NCI-H748 treated with DMSO at 0.1 percent for 48 hours (cell line): ENCODE measurements at regions not wholly inside any gene's neighbourhood (a gene's known extent, or its start where the extent isn't known, plus 50 kb on each side); places are given as distances from the start of the nearest gene placed in this dataset.

ENCODE experiments used
- DNase-seq: peaks from one replicate; lab custom pipeline; 2025; lab: John Stamatoyannopoulos, UW

GRCh38 chr16:54627616-54628015 is 303.0 kb upstream of the IRX5 start:
- DNase-seq, result no peak

DNA sequence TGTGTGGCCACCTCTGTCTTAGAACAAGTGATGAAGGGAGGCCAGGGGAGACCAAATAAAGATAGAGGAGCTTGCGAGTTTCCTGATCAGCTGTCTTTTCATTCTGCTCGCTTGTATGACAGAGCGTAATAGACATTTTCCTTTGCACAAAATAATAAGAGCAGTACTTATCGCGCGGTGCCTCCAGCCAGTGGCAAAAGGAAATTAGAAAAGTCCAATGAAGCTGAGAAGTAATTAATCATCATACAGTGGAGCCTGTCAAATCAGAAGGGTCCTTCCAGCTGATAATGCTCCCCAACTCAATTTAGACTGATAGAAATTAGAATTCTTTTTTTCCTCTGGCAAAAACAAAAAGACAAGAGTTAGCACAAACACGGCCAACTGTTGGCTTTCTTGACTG is 307.0 kb upstream of the IRX5 start:
- DNase-seq, result no peak

DNA sequence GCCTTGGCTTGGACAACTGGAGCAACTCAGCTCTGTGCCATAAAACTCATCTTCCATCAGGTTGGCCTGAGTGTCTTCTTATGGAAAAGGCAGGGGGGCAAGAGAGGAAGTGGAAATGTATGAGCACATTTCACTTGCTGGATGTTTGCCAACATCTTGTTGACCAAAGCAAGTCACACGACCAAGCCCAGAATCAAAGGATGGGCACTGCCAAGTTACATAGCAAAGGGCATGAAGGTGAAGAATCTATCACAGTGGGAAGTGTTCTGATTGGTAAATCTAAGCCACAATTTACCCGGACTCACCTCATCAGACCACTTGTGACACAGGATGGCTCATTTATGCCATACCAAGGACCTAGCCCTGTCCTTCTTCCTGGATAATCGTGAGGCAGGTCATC is 310.5 kb upstream of the IRX5 start:
- DNase-seq, result peak; percentile 26

- DNase-seq, result no peak
Measured at GRCh38 chr16:54616610-54617009, 314.1 kb upstream of the IRX5 start.

GRCh38 chr16:54605536-54606066 is 319.0 kb upstream of the IRX3 start:
- DNase-seq, result no peak

- no peak for DNase-seq
Measured at GRCh38 chr16:54602666-54603065, 316.1 kb upstream of the IRX3 start.

DNA sequence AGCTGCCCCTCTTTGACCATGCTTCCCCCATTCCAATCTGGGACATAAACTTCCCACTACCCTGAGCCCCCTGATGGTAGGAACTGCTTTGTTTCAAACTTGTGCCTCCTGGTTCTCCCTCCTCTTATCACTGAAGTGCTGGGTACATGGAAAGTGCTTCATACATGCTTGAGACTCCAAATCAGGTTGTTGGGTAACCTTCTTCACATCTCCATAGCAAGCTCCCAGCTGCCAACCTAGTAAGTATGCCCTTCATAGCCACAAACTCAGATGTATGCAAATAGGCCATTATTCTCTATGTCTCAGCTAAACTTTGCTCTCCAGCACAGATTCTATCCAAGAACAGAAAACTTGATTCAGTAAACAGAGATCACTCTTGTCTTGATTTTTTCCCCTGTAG is 310.6 kb upstream of the IRX3 start:
- DNase-seq, result no peak

DNA sequence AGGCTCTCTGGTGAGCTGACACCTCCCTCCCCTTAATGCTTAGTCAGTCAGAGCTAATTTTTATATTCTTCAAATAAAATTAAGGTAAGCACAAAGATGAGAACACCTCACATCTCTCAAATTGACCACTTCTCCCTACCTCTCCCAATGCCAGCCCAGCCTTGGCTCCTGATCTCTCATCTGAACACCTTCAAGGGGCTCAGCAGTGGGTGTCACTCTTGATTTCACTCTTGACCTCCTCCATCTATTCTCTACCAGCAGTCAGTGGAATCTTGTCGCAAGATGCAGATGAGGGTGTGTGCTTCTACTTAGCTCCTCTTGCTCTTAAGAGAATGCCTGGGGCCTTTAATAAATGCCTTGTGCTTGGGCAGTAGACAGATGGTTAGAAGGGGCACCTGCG is 309.0 kb upstream of the IRX3 start:
- no peak for DNase-seq

DNA sequence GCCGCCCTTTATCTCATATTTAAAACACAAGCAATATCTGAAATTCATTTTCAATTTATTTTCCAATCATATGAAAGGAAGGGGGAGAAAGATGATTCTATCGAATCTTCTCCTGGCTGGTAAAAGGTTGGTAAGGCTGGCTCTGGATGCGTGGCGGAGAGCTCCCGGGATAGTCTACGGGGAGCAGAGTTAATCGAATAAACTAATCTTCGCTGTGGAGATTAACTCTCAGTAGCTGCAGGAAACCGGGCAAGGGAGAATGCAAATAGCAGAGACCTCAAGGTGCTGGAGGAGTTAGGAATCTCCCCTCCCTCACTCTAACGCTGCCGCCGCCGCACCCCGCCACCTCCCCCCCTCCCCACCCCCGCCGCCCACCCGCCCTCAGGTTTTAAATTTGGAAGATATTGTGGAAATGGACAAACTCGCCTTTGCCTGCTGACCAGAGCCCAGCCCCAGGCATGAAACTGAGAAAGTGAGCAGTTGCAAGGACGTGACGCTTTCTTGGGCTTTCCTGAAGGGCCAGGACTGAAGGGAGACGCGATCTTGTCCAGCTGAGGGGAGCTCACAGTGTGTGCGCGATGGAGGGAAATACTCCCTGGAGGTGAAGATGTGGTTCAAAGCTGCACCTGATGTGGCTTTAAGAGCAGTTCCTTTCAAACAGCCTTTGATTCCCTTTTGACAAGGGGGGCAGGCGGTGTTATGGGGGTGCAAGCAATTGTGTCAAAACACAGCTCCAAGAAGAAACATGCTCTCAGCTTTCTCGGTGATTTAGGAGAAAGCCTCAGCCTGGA is 308.2 kb upstream of the IRX3 start:
- DNase-seq, result no peak

DNA sequence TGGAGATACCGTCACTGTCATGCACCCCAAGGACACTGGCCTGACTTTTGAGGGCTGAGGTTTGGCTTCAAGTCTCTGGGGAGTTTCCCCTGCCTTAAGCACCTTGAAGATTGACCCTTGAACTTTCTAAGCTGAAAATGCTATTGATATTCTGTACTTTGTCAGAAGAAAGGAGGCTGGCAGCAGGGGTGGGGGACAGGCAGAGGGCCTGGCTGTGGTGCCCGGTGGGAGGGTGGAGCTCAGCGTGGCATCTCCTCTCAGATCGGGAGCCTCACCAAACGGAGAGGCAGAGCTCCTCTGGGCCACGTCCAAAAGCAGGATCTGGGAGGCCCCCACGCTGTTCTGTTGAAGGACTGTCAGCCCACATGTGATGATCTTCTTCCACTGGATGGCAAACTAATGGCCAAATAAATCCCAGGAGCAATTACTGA is 305.2 kb upstream of the IRX3 start:
- DNase-seq, result no peak

DNA sequence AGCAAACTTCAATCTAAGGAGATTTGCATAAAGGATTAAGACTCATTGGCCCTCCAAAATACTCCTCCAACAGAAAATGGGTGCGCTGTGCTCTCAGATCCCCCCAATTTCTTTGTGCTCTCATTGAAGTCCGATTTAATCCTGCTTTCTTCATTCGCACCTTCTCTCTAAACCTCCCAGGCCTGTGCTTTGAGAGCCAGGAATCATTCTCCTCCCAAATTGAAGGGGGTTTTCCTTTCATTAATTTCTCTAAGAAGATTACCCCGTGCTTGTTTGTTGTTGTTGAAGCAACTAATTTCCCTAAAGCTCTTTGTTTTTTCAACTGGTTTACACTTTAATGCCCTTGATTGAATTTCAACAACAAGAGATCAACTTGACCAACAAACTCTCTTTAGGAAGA is 304.2 kb upstream of the IRX3 start:
- no peak for DNase-seq

DNA sequence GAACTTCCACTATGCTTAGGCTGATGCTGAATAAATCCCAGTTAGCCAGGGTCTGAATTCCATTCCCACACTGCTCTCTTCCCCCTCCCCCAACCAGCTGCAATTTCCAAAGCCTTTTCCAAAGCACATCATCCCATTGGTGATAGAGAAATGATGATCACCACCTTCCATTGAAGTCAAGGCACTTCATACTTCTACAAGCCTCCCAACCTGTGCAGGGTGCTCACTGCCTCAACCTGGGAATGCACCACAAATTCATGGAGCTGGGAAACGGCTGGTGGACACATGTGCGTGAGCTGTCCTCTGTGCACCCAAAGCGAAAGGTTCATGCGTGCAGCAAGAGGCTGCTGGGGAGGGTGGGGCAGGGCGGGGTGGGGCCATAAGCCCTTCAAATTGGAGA is 302.7 kb upstream of the IRX3 start:
- no peak for DNase-seq

DNA sequence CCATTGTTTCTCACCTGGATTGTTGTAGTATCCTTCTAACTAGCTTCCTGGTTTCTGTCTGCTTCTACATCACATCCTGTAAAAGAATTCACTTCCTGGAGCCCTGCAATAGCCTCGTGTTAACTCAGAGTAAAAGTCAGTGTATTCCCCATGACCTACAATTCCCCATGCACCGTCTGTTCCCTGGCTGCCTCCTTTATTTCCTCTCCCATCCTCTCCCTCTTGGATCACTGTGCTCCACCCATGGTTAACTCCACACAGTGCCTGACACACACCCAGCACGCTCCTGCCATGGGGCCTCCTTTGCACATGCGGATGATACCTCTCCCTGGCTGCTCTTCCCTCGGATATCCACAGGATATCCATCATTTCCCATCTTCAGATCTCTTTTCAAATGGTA is 301.4 kb upstream of the IRX3 start:
- DNase-seq, result no peak

DNA sequence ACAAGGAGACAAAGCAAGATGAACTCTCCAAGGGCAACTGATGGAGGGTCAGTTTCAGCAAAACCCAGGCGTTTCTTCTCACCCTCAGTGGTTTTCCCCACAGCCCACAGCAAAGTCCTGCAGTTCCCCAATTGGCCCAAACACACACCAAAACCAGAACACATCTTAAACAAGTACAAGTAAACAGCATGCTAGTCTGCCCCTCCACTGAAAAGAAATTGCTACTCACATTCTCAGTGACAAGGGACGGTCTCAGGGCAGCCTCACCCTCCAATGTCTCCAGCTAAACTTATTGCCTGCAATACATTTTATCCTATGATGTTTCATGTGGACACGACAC is 300.6 kb upstream of the IRX3 start:
- no peak for DNase-seq

DNA sequence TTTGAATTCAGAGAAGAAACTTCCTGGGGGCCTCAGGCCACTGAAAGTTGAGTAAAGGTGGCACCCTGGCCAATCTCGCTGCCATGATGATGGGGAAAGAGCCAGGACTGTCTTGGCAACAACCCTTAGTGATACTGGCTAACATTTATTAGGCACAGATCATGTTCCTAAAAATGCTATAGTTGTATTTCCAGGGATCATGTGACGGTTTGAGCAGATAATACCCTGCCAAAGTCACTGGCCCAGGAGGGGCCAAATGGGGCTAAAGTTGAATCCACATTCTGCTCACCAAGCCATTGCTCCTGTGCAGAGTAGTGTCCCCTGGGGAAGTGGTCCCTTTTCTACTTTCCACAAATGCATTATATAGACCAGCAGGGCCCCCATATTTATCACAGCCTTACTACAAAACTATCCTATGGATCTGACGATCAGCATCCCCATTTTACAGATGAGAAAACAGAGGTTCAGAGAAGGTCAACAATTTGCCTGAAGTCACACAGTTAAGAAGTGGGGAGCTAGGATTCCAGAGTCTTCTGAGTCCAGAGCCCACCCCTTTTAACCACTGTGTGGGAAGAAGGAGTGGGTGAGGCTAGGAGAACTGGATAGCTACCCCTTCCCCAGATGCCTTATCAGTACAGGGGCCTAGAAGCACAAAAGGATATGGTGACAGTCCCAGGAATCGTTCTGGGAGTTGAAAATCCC is 300.0 kb upstream of the IRX3 start:
- no peak for DNase-seq

DNA sequence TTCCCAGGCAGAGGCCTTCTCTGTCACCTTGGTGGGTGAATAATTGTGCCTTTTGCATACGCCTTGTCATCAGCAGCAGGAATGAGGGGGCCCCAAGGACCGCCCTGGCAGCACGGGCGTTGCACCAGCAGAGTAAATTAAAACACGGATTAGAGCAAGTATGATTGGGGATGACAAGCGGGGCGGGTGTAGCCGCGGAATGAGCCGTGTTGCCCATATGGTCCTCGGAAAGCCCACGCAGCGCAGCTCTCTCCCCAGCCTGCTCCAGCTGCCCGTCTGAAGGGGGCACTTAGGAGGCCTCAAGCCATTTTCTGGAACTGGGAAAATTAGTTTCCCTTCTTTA is 299.4 kb upstream of the IRX3 start:
- no peak for DNase-seq

GRCh38 chr16:54585094-54585997 is 298.8 kb upstream of the IRX3 start:
- no peak for DNase-seq

DNA sequence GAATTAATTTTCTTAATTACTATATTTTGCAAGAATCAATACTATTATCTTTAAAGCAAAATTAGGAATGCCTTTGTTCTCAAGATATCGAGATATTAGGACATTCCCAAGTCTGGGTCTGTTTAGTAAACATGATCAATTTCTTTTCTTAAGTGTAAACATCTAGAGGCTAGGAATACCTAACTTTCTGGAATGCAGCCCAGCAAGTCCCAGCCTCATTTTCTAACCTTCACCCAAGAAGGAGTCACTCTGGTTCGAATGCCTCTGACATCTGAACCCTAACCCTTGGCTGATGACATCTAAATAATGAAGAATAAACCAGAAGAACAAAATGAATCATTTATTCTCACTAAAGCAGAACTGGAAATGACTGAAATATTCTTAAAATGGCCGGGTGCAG is 297.5 kb upstream of the IRX3 start:
- no peak for DNase-seq

DNA sequence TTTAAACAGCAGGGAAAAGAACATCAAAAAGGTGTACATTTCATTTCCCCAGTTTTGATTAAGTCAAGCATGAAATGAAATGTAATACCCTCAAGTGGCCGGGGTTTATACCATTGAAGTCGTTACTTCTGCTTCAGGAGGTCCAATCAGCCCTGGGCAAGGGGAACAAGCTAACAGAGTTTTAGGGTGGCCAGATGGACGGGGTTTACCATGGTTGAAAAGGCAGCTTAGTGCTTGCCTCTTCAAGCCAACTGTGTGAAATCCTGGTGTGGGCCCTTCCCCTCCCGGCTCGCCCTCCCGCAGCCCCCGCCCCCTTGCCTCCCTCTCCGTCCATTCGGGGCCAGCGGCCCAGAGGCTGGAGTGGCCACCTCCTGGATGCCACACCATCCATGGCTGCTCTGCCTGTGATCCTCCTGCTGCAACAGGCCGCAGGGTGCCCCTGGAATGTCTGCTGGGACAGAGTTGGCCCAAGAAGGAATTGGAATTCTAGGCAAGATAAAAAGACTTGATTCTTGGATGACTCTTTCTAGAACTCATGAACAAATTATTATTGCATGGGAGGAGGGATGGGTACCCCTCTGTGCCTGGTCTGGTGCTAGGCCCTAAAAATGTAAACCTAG is 296.2 kb upstream of the IRX3 start:
- DNase-seq, result no peak

DNA sequence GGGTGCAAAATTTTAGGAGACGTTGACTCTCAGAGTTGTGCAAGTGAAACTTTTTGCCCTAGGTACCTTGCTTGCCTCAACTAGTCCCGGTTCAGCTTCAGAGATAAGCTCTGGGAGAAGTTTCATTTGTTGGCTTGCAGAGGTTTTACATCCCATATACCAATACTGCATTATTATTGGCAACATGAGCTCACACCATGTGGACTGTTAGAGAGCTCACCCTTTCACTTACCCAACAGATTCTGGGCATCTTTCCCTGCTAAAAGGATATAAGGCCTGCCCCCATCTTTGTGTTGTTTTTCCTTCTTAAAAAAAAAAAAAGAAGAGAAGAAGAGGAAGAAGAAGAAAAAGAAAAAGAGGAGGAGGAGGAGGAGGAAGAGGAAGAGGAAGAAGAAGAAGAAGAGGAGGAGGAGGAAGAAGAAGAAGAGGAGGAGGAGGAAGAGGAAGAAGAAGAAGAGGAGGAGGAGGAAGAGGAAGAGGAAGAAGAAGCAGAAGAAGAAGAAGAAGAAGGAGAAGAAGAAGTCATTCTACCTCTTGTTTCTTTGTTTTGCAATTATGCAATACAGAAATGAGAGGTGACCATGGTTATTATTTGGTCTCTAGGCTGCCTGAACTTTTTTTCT is 292.6 kb upstream of the IRX3 start:
- no peak for DNase-seq

GRCh38 chr16:54577651-54578128 is 291.1 kb upstream of the IRX3 start:
- no peak for DNase-seq

DNA sequence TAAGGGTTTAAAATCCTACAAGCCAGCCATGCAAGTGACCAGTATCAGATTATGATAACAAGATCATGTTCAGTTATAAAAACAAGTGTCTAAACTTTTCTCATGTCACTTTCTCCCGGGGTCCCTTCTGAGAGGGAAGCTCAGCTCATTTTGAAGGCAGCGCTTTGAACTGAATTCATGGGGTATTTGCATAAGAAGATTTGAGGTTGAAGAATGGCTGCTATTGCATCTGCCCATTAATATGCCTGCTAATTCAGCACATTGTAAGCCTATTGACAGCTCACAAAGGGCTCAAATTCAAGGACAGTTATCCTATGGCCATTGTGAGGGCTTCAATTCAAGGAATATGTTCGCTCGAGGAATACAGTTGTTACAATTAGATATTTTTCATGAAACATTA is 290.2 kb upstream of the IRX3 start:
- DNase-seq, result no peak
